ENCODE measurements at regions not wholly inside any gene's neighbourhood (a gene's known extent, or its start where the extent isn't known, plus 50 kb on each side); places are given as distances from the start of the nearest gene placed in this dataset.

DNA sequence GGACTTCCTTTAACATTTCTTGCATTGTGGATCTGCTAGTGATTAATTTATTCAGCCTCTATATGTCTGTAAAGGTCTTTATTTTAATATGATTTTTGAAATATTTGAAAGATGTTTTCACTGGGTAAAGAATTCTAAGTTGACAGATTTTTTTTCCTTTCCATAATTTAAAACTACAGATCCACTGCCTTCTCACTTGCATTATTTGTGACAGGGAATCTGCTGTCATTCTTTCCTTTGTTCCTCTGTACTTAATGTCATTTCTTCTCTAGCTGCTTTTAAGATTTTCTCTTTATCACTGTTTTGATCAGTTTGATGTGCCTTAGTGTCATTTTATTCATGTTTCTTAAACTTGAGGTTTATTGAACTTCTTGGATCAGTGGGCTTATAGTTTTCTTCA lies 159.9 kb downstream of the CYB561 start:
- TF ChIP-seq, protein P1, sequence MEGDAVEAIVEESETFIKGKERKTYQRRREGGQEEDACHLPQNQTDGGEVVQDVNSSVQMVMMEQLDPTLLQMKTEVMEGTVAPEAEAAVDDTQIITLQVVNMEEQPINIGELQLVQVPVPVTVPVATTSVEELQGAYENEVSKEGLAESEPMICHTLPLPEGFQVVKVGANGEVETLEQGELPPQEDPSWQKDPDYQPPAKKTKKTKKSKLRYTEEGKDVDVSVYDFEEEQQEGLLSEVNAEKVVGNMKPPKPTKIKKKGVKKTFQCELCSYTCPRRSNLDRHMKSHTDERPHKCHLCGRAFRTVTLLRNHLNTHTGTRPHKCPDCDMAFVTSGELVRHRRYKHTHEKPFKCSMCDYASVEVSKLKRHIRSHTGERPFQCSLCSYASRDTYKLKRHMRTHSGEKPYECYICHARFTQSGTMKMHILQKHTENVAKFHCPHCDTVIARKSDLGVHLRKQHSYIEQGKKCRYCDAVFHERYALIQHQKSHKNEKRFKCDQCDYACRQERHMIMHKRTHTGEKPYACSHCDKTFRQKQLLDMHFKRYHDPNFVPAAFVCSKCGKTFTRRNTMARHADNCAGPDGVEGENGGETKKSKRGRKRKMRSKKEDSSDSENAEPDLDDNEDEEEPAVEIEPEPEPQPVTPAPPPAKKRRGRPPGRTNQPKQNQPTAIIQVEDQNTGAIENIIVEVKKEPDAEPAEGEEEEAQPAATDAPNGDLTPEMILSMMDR (IDR thresholded peaks at IDR 0.05): no peak
- TF ChIP-seq CHD2 (IDR thresholded peaks at IDR 0.05; ENCODE audit: low read length, partially characterized antibody) (no peak), JUNB (IDR thresholded peaks at IDR 0.05) (no peak), MYC (IDR thresholded peaks at IDR 0.05; ENCODE audit: borderline replicate concordance, low read length) (no peak), SMC3 (IDR thresholded peaks at IDR 0.05) (no peak), POLR2A (IDR thresholded peaks at IDR 0.05; ENCODE audit: low read length) (no peak), RAD21 (conservative IDR thresholded peaks at IDR 0.05 in 1 of 2, IDR thresholded peaks at IDR 0.05 in 1 of 2) (no peak), NFE2L2 (conservative IDR thresholded peaks at IDR 0.05; ENCODE audit: low read length) (no peak)
- TF ChIP-seq, protein P2, sequence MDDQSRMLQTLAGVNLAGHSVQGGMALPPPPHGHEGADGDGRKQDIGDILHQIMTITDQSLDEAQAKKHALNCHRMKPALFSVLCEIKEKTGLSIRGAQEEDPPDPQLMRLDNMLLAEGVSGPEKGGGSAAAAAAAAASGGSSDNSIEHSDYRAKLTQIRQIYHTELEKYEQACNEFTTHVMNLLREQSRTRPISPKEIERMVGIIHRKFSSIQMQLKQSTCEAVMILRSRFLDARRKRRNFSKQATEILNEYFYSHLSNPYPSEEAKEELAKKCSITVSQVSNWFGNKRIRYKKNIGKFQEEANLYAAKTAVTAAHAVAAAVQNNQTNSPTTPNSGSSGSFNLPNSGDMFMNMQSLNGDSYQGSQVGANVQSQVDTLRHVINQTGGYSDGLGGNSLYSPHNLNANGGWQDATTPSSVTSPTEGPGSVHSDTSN (IDR thresholded peaks at IDR 0.05): no peak

Measured in A549 (cell line).